WTC11 (cell line): ENCODE measurements at regions not wholly inside any gene's neighbourhood (a gene's known extent, or its start where the extent isn't known, plus 50 kb on each side); places are given as distances from the start of the nearest gene placed in this dataset.

ENCODE experiments used
- ATAC-seq: fragments of 200-7000 bp; cut with Tn5 transposase; 2 replicates; pipeline ENCODE4 v1.10.0; 2021; ENCODE audit warnings: mild to moderate bottlenecking, moderate library complexity
- CTCF ChIA-PET: fragments of 300-600 bp; sonication (Branson Sonifier 250); formaldehyde crosslinking; loops from one replicate; lab custom pipeline; 2021; ENCODE audit warnings: antibody characterized with exemption; lab: Charles Lee
- POLR2A ChIA-PET: fragments of 350-600 bp; sonication (Branson Sonifier 250); formaldehyde crosslinking; loops from one replicate; lab custom pipeline; 2021; ENCODE audit warnings: antibody characterized with exemption; lab: Charles Lee
- DNase-seq: peaks from one replicate; pipeline ENCODE4 v3.0.0; 2021; ENCODE audit warnings: low spot score
- H3K27ac Mint-ChIP-seq: 2 replicates; pipeline ENCODE4 v1.8.0; 2021; ENCODE audit warnings: mixed read lengths
- H3K27me3 Mint-ChIP-seq: 2 replicates; pipeline ENCODE4 v1.8.0; 2021; ENCODE audit warnings: low read depth, mild to moderate bottlenecking, moderate library complexity, mixed read lengths
- H3K36me3 Mint-ChIP-seq: 2 replicates; pipeline ENCODE4 v1.8.0; 2021; ENCODE audit warnings: mixed read lengths
- H3K4me1 Mint-ChIP-seq: 2 replicates; pipeline ENCODE4 v1.8.0; 2022; ENCODE audit warnings: mixed read lengths
- H3K4me3 Mint-ChIP-seq: 2 replicates; pipeline ENCODE4 v1.8.0; 2021; ENCODE audit warnings: mild to moderate bottlenecking, moderate library complexity, mixed read lengths
- H3K9me3 Mint-ChIP-seq: 2 replicates; pipeline ENCODE4 v1.8.0; 2021; ENCODE audit warnings: mixed read lengths
- ATF1 ChIP-seq: sonication (generic); formaldehyde crosslinking; IDR thresholded peaks from 2 replicates; pipeline ENCODE4 v1.8.1; 2023; ENCODE audit warnings: mild to moderate bottlenecking, moderate library complexity, missing genetic modification reagents
- CBFB ChIP-seq: sonication (generic); formaldehyde crosslinking; IDR thresholded peaks from 2 replicates; pipeline ENCODE4 v1.8.1; 2022; ENCODE audit warnings: mild to moderate bottlenecking, low read depth, missing genetic modification reagents
- E2F1 ChIP-seq: sonication (generic); formaldehyde crosslinking; IDR thresholded peaks from 2 replicates; pipeline ENCODE4 v1.8.0; 2022; ENCODE audit warnings: mild to moderate bottlenecking, missing genetic modification reagents
- E2F4 ChIP-seq: sonication (generic); formaldehyde crosslinking; IDR thresholded peaks from 2 replicates; pipeline ENCODE4 v1.8.1; 2022; ENCODE audit warnings: low read depth, mild to moderate bottlenecking, moderate library complexity, missing genetic modification reagents, borderline replicate concordance
- ELF4 ChIP-seq: sonication (generic); formaldehyde crosslinking; IDR thresholded peaks from 2 replicates; pipeline ENCODE4 v1.8.1; 2022; ENCODE audit warnings: low read depth, mild to moderate bottlenecking, moderate library complexity, missing genetic modification reagents
- EMX1 ChIP-seq: fragments of 250-450 bp; sonication (Bioruptor Pico); IDR thresholded peaks from 2 replicates; pipeline ENCODE4 v1.8.0; 2021; ENCODE audit warnings: mild to moderate bottlenecking
- ERG ChIP-seq: fragments of 250-450 bp; sonication (Bioruptor Pico); IDR thresholded peaks from 2 replicates; pipeline ENCODE4 v1.8.0; 2021; ENCODE audit warnings: mild to moderate bottlenecking
- FOXP1 ChIP-seq: sonication (generic); formaldehyde crosslinking; IDR thresholded peaks from 2 replicates; pipeline ENCODE4 v1.8.0; 2022; ENCODE audit warnings: missing genetic modification reagents, mild to moderate bottlenecking, moderate library complexity, borderline replicate concordance
- IRF2 ChIP-seq: sonication (generic); formaldehyde crosslinking; IDR thresholded peaks from 2 replicates; pipeline ENCODE4 v1.8.0; 2022; ENCODE audit warnings: low read depth, missing genetic modification reagents, borderline replicate concordance
- KAT7 ChIP-seq: sonication (generic); formaldehyde crosslinking; IDR thresholded peaks from 2 replicates; pipeline ENCODE4 v1.8.1; 2023; ENCODE audit warnings: missing genetic modification reagents, mild to moderate bottlenecking, borderline replicate concordance
- MAX ChIP-seq: sonication (generic); formaldehyde crosslinking; IDR thresholded peaks from 2 replicates; pipeline ENCODE4 v1.8.0; 2022; ENCODE audit warnings: mild to moderate bottlenecking, missing genetic modification reagents
- MYBL2 ChIP-seq: sonication (generic); formaldehyde crosslinking; IDR thresholded peaks from 2 replicates; pipeline ENCODE4 v1.8.1; 2023; ENCODE audit warnings: mild to moderate bottlenecking, moderate library complexity, missing genetic modification reagents
- NFE2L1 ChIP-seq: sonication (generic); formaldehyde crosslinking; IDR thresholded peaks from 2 replicates; pipeline ENCODE4 v1.8.1; 2023; ENCODE audit warnings: missing genetic modification reagents
- NR2C2 ChIP-seq: sonication (generic); formaldehyde crosslinking; IDR thresholded peaks from 2 replicates; pipeline ENCODE4 v1.8.0; 2022; ENCODE audit warnings: mild to moderate bottlenecking, missing genetic modification reagents
- RORB ChIP-seq: fragments of 250-450 bp; sonication (Bioruptor Pico); IDR thresholded peaks from 2 replicates; pipeline ENCODE4 v1.9.0; 2021; ENCODE audit warnings: mild to moderate bottlenecking
- TCF7 ChIP-seq: sonication (generic); formaldehyde crosslinking; IDR thresholded peaks from 2 replicates; pipeline ENCODE4 v1.8.0; 2022; ENCODE audit warnings: mild to moderate bottlenecking, low read depth, missing genetic modification reagents, moderate library complexity
- TEAD1 ChIP-seq: sonication (generic); formaldehyde crosslinking; IDR thresholded peaks from 2 replicates; pipeline ENCODE4 v1.8.0; 2022; ENCODE audit warnings: mild to moderate bottlenecking, missing genetic modification reagents
- ZBTB21 ChIP-seq: sonication (generic); formaldehyde crosslinking; IDR thresholded peaks from 2 replicates; pipeline ENCODE4 v1.8.1; 2023; ENCODE audit warnings: mild to moderate bottlenecking, missing genetic modification reagents, borderline replicate concordance
- ZNF317 ChIP-seq: sonication (generic); formaldehyde crosslinking; IDR thresholded peaks from 2 replicates; pipeline ENCODE4 v1.8.1; 2023; ENCODE audit warnings: low read depth, mild to moderate bottlenecking, moderate library complexity, missing genetic modification reagents, borderline replicate concordance
- ZNF671 ChIP-seq: fragments of 250-450 bp; sonication (Bioruptor Pico); IDR thresholded peaks from 2 replicates; pipeline ENCODE4 v1.8.0; 2021; ENCODE audit warnings: mild to moderate bottlenecking
- TF ChIP-seq, protein P1 (sequence below): sonication (generic); formaldehyde crosslinking; conservative IDR thresholded peaks from 2 replicates; pipeline ENCODE4 v1.8.1; 2022; ENCODE audit warnings: mild to moderate bottlenecking, missing genetic modification reagents
- TF ChIP-seq, protein P2 (sequence below): fragments of 250-450 bp; sonication (Bioruptor Pico); IDR thresholded peaks from 2 replicates; pipeline ENCODE4 v2.1.2; 2022; ENCODE audit warnings: mild to moderate bottlenecking, moderate library complexity

DNA sequence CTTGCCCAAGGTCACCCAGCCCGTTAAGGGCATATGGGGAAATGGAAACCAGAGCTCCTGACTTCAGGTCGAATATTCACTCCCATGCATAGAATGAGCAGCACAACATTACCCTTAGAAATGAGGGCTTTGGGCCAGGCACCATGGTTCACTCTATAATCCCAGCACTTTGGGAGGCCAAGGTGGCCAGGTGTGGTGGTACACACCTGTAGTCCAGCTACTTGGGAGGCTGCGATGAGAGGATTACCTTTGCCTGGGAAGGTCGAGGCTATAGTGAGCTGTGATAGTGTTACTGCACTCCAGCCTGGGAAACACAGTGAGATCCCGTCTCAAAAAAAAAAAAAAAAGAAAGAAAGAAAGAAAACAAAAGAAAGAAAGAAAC lies 341.0 kb upstream of the TMPO start:
- H3K9me3 Mint-ChIP-seq, result 0 out of 2 replicates have a peak, but pooled peaks cover 5% of the 10 kb centered on the region

GRCh38 chr12:98178126-98178525 lies 337.3 kb upstream of the TMPO start:
- DNase-seq (no peak), ATAC-seq (no peak)
- Mint-ChIP-seq H3K4me1 (peaks cover 6% of the 10 kb centered on the region; the same call in 1 of the 2 replicates), H3K27me3 (no peaks in the 10 kb centered on the region), H3K4me3 (no peak overlapping the region), H3K9me3 (no peaks in the 10 kb centered on the region), H3K36me3 (no peaks in the 10 kb centered on the region), H3K27ac (no peak overlapping the region)
- POLR2A ChIA-PET, result no interaction called here
- CTCF ChIA-PET, result interaction anchor here (0.6 kb wide), 1 partner anchor 77 kb away, joined by 3 read pairs; no protein-coding TSS in a partner anchor
- TF ChIP-seq ZNF671 (CRISPR knock-in tag) (no peak), RORB (no peak), KAT7 (no peak), TCF7 (no peak), NR2C2 (no peak), MYBL2 (no peak), ZNF317 (CRISPR knock-in tag) (no peak), EMX1 (CRISPR knock-in tag) (no peak), NFE2L1 (CRISPR knock-in tag) (no peak), TEAD1 (no peak), ERG (no peak)
- TF ChIP-seq, protein P1, sequence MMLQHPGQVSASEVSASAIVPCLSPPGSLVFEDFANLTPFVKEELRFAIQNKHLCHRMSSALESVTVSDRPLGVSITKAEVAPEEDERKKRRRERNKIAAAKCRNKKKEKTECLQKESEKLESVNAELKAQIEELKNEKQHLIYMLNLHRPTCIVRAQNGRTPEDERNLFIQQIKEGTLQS (CRISPR knock-in tag), result no peak

More for the DNA sequence above, 341.0 kb upstream of the TMPO start:
- CTCF ChIA-PET, result no interaction called here
- no peaks in the 10 kb centered on the region for H3K36me3 Mint-ChIP-seq
- H3K4me3 Mint-ChIP-seq, result no peak overlapping the region
- peaks cover 2% of the 10 kb centered on the region; the same call in 1 of the 2 replicates for H3K4me1 Mint-ChIP-seq
- POLR2A ChIA-PET, result no interaction called here
- H3K27me3 Mint-ChIP-seq, result no peaks in the 10 kb centered on the region
- no peak for DNase-seq
- TF ChIP-seq ATF1 (CRISPR knock-in tag), result no peak
- TF ChIP-seq, all 79 proteins: peak for 0
- H3K27ac Mint-ChIP-seq, result no peak overlapping the region
- no peak for ATAC-seq

GRCh38 chr12:98179151-98179550 lies 336.2 kb upstream of the TMPO start:
- ATAC-seq (no peak), DNase-seq (no peak)
- Mint-ChIP-seq H3K36me3 (no peaks in the 10 kb centered on the region), H3K4me3 (no peak overlapping the region), H3K27me3 (no peaks in the 10 kb centered on the region), H3K4me1 (peaks cover 6% of the 10 kb centered on the region; the same call in 1 of the 2 replicates), H3K9me3 (no peaks in the 10 kb centered on the region), H3K27ac (no peak overlapping the region)
- CTCF ChIA-PET, result no interaction called here
- POLR2A ChIA-PET, result no interaction called here
- TF ChIP-seq IRF2 (CRISPR knock-in tag) (no peak), MAX (CRISPR knock-in tag) (no peak), E2F1 (CRISPR knock-in tag) (no peak), ZBTB21 (CRISPR knock-in tag) (no peak), CBFB (no peak), E2F4 (CRISPR knock-in tag) (no peak), ELF4 (CRISPR knock-in tag) (no peak), EMX1 (CRISPR knock-in tag) (no peak), FOXP1 (CRISPR knock-in tag) (no peak)
- TF ChIP-seq, protein P2, sequence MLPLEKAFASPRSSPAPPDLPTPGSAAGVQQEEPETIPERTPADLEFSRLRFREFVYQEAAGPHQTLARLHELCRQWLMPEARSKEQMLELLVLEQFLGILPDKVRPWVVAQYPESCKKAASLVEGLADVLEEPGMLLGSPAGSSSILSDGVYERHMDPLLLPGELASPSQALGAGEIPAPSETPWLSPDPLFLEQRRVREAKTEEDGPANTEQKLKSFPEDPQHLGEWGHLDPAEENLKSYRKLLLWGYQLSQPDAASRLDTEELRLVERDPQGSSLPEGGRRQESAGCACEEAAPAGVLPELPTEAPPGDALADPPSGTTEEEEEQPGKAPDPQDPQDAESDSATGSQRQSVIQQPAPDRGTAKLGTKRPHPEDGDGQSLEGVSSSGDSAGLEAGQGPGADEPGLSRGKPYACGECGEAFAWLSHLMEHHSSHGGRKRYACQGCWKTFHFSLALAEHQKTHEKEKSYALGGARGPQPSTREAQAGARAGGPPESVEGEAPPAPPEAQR (CRISPR knock-in tag), result no peak
